ENCODE measurements at regions not wholly inside any gene's neighbourhood (a gene's known extent, or its start where the extent isn't known, plus 50 kb on each side); places are given as distances from the start of the nearest gene placed in this dataset.

DNA sequence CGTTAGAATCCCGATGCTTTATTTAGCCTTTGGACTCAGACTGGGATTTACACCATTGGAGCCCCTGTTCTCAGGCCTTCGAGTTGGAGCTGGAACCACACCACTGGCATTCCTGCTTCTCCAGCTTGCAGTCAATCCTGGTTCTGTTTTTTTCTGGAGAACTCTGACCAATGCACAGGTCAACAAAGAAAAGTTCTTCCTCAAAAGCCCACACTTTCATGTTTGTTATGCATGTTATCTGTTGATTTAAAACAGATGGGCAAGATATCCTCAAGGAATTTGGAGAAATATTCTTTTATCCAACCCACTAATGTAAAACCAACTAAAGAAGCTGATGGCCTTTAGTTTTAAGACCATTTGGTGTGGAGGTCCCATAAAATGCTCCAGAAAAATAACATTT, 205.7 kb downstream of the ANKRD60 start:
- POLR2A ChIA-PET = no interaction called here
- no peaks in the 10 kb centered on the region for H3K9me3 ChIP-seq (replicated peaks; ENCODE audit: control insufficient read depth, insufficient read depth, low read length)
- no peak overlapping the region for H3K9ac ChIP-seq (replicated peaks; ENCODE audit: extremely low read depth, insufficient read depth, low read length)
- CTCF ChIA-PET = interaction anchor here (0.9 kb wide), 1 partner anchor 400 kb away, joined by 3 read pairs; no protein-coding TSS in a partner anchor
- DNase-seq (ENCODE audit: low read depth, low spot score) (no peak), FAIRE-seq (no peak)
- no peak overlapping the region for H3K27ac ChIP-seq (ENCODE audit: insufficient read depth, low read depth, low read length)
- H3K9me1 ChIP-seq (replicated peaks; ENCODE audit: control insufficient read depth, extremely low read depth, insufficient read depth, low read length) = no peaks in the 10 kb centered on the region
- no peaks in the 10 kb centered on the region for H3K79me2 ChIP-seq (ENCODE audit: control insufficient read depth, insufficient read depth, low read length)
- no peaks in the 10 kb centered on the region for H3K4me1 ChIP-seq (ENCODE audit: control insufficient read depth, extremely low read depth, insufficient read depth, low read length)
- no peaks in the 10 kb centered on the region for H4K20me1 ChIP-seq (replicated peaks; ENCODE audit: control insufficient read depth, extremely low read depth, insufficient read depth, low read length)
- intact Hi-C loops (cut with micrococcal nuclease) (no loop called here), dilution Hi-C loops (cut with MboI; ENCODE audit: extremely low pct_ligation_motif_present, low sequenced_read_pairs) (no loop called here)
- no peak overlapping the region for H3K4me2 ChIP-seq (ENCODE audit: insufficient read depth, low read length)
- H2AFZ ChIP-seq (ENCODE audit: low read depth, low read length) = no peak overlapping the region
- no peaks in the 10 kb centered on the region for H3K27me3 ChIP-seq (ENCODE audit: control insufficient read depth in 2 of 2, insufficient read depth in 2 of 2, low read length in 2 of 2)
- BruUV-seq (replicated peaks) = no TSS peak
- TF ChIP-seq POLR2A (IDR thresholded peaks at IDR 0.05; ENCODE audit: low read depth, low read length) = no peak
- no peak for TF ChIP-seq POLR2AphosphoS5 (IDR thresholded peaks at IDR 0.05; ENCODE audit: insufficient read depth, low read depth, low read length)
- TF ChIP-seq JUN (IDR thresholded peaks at IDR 0.05; ENCODE audit: borderline replicate concordance, insufficient read depth, insufficient read length, low read depth) = no peak
- no peak overlapping the region for H3K4me3 ChIP-seq (replicated peaks in 1 of 3; ENCODE audit: insufficient read depth in 1 of 3, low read depth in 1 of 3, low read length in 3 of 3)
- no peaks in the 10 kb centered on the region for H3K36me3 ChIP-seq (ENCODE audit: control insufficient read depth in 2 of 2, extremely low read depth in 1 of 2, insufficient read depth in 2 of 2, low read length in 2 of 2)

GRCh38 chr20:58021481-58021880, 207.0 kb downstream of the ANKRD60 start:
- Histone ChIP-seq H3K9me1 (replicated peaks; ENCODE audit: control insufficient read depth, extremely low read depth, insufficient read depth, low read length) (no peaks in the 10 kb centered on the region), H3K4me3 (replicated peaks in 1 of 3; ENCODE audit: insufficient read depth in 1 of 3, low read depth in 1 of 3, low read length in 3 of 3) (no peak overlapping the region), H4K20me1 (replicated peaks; ENCODE audit: control insufficient read depth, extremely low read depth, insufficient read depth, low read length) (no peaks in the 10 kb centered on the region), H3K27ac (ENCODE audit: insufficient read depth, low read depth, low read length) (no peak overlapping the region), H3K27me3 (ENCODE audit: control insufficient read depth in 2 of 2, insufficient read depth in 2 of 2, low read length in 2 of 2) (no peaks in the 10 kb centered on the region), H2AFZ (ENCODE audit: low read depth, low read length) (no peak overlapping the region), H3K4me2 (ENCODE audit: insufficient read depth, low read length) (no peak overlapping the region), H3K79me2 (ENCODE audit: control insufficient read depth, insufficient read depth, low read length) (no peaks in the 10 kb centered on the region), H3K36me3 (ENCODE audit: control insufficient read depth in 2 of 2, extremely low read depth in 1 of 2, insufficient read depth in 2 of 2, low read length in 2 of 2) (no peaks in the 10 kb centered on the region), H3K4me1 (ENCODE audit: control insufficient read depth, extremely low read depth, insufficient read depth, low read length) (no peaks in the 10 kb centered on the region), H3K9ac (replicated peaks; ENCODE audit: extremely low read depth, insufficient read depth, low read length) (no peak overlapping the region), H3K9me3 (replicated peaks; ENCODE audit: control insufficient read depth, insufficient read depth, low read length) (no peaks in the 10 kb centered on the region)
- CTCF ChIA-PET = no interaction called here
- BruUV-seq (replicated peaks) = no TSS peak
- DNase-seq (ENCODE audit: low read depth, low spot score) (no peak), FAIRE-seq (no peak)
- intact Hi-C loops (cut with micrococcal nuclease) (no loop called here), dilution Hi-C loops (cut with MboI; ENCODE audit: extremely low pct_ligation_motif_present, low sequenced_read_pairs) (no loop called here)
- TF ChIP-seq POLR2AphosphoS5 (IDR thresholded peaks at IDR 0.05; ENCODE audit: insufficient read depth, low read depth, low read length) (no peak), FOS (IDR thresholded peaks at IDR 0.05; ENCODE audit: borderline replicate concordance, insufficient read depth, low read length) (no peak), POLR2A (IDR thresholded peaks at IDR 0.05; ENCODE audit: low read depth, low read length) (no peak), MYC (IDR thresholded peaks at IDR 0.05; ENCODE audit: low read depth, low read length) (no peak), EZH2 (IDR thresholded peaks at IDR 0.05; ENCODE audit: borderline replicate concordance, low read depth, low read length, severe bottlenecking) (no peak), JUN (IDR thresholded peaks at IDR 0.05; ENCODE audit: borderline replicate concordance, insufficient read depth, insufficient read length, low read depth) (no peak), GATA2 (IDR thresholded peaks at IDR 0.05; ENCODE audit: insufficient read depth, insufficient read length, low read depth, low read length) (no peak)
- TF ChIP-seq, protein P1, sequence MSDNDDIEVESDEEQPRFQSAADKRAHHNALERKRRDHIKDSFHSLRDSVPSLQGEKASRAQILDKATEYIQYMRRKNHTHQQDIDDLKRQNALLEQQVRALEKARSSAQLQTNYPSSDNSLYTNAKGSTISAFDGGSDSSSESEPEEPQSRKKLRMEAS (IDR thresholded peaks at IDR 0.05; ENCODE audit: insufficient read depth, insufficient read length) = no peak
- TF ChIP-seq, protein P2, sequence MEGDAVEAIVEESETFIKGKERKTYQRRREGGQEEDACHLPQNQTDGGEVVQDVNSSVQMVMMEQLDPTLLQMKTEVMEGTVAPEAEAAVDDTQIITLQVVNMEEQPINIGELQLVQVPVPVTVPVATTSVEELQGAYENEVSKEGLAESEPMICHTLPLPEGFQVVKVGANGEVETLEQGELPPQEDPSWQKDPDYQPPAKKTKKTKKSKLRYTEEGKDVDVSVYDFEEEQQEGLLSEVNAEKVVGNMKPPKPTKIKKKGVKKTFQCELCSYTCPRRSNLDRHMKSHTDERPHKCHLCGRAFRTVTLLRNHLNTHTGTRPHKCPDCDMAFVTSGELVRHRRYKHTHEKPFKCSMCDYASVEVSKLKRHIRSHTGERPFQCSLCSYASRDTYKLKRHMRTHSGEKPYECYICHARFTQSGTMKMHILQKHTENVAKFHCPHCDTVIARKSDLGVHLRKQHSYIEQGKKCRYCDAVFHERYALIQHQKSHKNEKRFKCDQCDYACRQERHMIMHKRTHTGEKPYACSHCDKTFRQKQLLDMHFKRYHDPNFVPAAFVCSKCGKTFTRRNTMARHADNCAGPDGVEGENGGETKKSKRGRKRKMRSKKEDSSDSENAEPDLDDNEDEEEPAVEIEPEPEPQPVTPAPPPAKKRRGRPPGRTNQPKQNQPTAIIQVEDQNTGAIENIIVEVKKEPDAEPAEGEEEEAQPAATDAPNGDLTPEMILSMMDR (IDR thresholded peaks at IDR 0.05; ENCODE audit: extremely low read depth in 1 of 2, insufficient read depth in 1 of 2, low read depth in 1 of 2, low read length in 2 of 2) = no peak
- POLR2A ChIA-PET = no interaction called here
